GM12864 (cell line): ENCODE measurements at regions not wholly inside any gene's neighbourhood (a gene's known extent, or its start where the extent isn't known, plus 50 kb on each side); places are given as distances from the start of the nearest gene placed in this dataset.
"Not testable (repeated sequence)": the region's sequence is repeated elsewhere in the genome, so short reads cannot be mapped to it uniquely, and the experiment has no call there.

Experiments
- DNase-seq: peaks from one replicate; pipeline ENCODE4 v3.0.0-alpha.2; 2011; ENCODE audit warnings: low read depth
- H3K4me3 ChIP-seq: 2 replicates; pipeline ENCODE4 v1.5.1; 2011; ENCODE audit warnings: mild to moderate bottlenecking, low read depth, low read length, control low read depth
- CTCF ChIP-seq: IDR thresholded peaks from 2 replicates; pipeline ENCODE4 v1.5.1; 2011; ENCODE audit warnings: low read depth, mild to moderate bottlenecking, moderate library complexity, low read length, control low read depth, inconsistent platforms; ENCODE audit errors: missing control alignments

GRCh38 chr5:131001507-131001906 is 163.5 kb downstream of the HINT1 start:
- TF ChIP-seq CTCF, result no peak
- no peak overlapping the region for H3K4me3 ChIP-seq
- DNase-seq, result no peak

GRCh38 chr5:131000289-131000688 is 164.8 kb downstream of the HINT1 start:
- no peak for TF ChIP-seq CTCF
- no peak overlapping the region for H3K4me3 ChIP-seq
- no peak for DNase-seq

GRCh38 chr5:130996720-130997119 is 168.3 kb downstream of the HINT1 start:
- DNase-seq, H3K4me3 ChIP-seq: not testable (repeated sequence)

GRCh38 chr5:130995851-130996250 is 169.2 kb downstream of the HINT1 start:
- TF ChIP-seq CTCF, result no peak
- no peak for DNase-seq
- H3K4me3 ChIP-seq, result no peak overlapping the region

- no peak for DNase-seq
- TF ChIP-seq CTCF, result no peak
- H3K4me3 ChIP-seq, result no peak overlapping the region
These were observed 169.9 kb downstream of the HINT1 start for GRCh38 chr5:130995254-130995515.

- DNase-seq, result no peak
- H3K4me3 ChIP-seq, result no peak overlapping the region
- no peak for TF ChIP-seq CTCF
These were observed 170.4 kb downstream of the HINT1 start for GRCh38 chr5:130994496-130995253.

GRCh38 chr5:130992621-130993020 is 172.4 kb downstream of the HINT1 start:
- DNase-seq, result no peak
- TF ChIP-seq CTCF, result no peak
- H3K4me3 ChIP-seq, result no peak overlapping the region
